HEK293 (cell line): ENCODE measurements at regions not wholly inside any gene's neighbourhood (a gene's known extent, or its start where the extent isn't known, plus 50 kb on each side); places are given as distances from the start of the nearest gene placed in this dataset.

Experiments used
- HOXC10 ChIP-seq: sonication (generic); formaldehyde crosslinking; IDR thresholded peaks from 2 replicates; pipeline ENCODE4 v1.8.1; 2023; ENCODE audit warnings: mild to moderate bottlenecking, missing genetic modification reagents
- KLF10 ChIP-seq: fragments of 450-650 bp; IDR thresholded peaks from 2 replicates; pipeline ENCODE4 v1.5.1; 2018; ENCODE audit warnings: missing biosample characterization, mild to moderate bottlenecking, missing genetic modification characterization
- KLF16 ChIP-seq: fragments of 450-650 bp; formaldehyde crosslinking; IDR thresholded peaks from 2 replicates; pipeline ENCODE4 v1.5.1; 2017; ENCODE audit warnings: missing biosample characterization, missing genetic modification characterization
- KLF9 ChIP-seq: fragments of 450-650 bp; formaldehyde crosslinking; IDR thresholded peaks from 2 replicates; pipeline ENCODE4 v1.5.1; 2016; ENCODE audit warnings: missing biosample characterization, missing genetic modification characterization, low read depth
- SCRT1 ChIP-seq: fragments of 450-650 bp; formaldehyde crosslinking; IDR thresholded peaks from 2 replicates; pipeline ENCODE4 v1.5.1; 2016; ENCODE audit warnings: missing biosample characterization, missing genetic modification characterization, borderline replicate concordance
- ZNF558 ChIP-seq: fragments of 450-650 bp; formaldehyde crosslinking; IDR thresholded peaks from 2 replicates; pipeline ENCODE4 v1.5.1; 2016; ENCODE audit warnings: missing biosample characterization, missing genetic modification characterization
- ZNF610 ChIP-seq: fragments of 450-650 bp; formaldehyde crosslinking; IDR thresholded peaks from 2 replicates; pipeline ENCODE4 v1.5.1; 2016; ENCODE audit warnings: missing biosample characterization, missing genetic modification characterization, borderline replicate concordance
- TF ChIP-seq, protein P1 (sequence below): fragments of 450-650 bp; formaldehyde crosslinking; IDR thresholded peaks from 2 replicates; pipeline ENCODE4 v1.5.1; 2016; ENCODE audit warnings: missing biosample characterization, missing genetic modification characterization
- TF ChIP-seq, protein P2 (sequence below): fragments of 450-650 bp; formaldehyde crosslinking; IDR thresholded peaks from 2 replicates; pipeline ENCODE4 v1.5.1; 2017; ENCODE audit warnings: missing biosample characterization, missing genetic modification characterization

DNA sequence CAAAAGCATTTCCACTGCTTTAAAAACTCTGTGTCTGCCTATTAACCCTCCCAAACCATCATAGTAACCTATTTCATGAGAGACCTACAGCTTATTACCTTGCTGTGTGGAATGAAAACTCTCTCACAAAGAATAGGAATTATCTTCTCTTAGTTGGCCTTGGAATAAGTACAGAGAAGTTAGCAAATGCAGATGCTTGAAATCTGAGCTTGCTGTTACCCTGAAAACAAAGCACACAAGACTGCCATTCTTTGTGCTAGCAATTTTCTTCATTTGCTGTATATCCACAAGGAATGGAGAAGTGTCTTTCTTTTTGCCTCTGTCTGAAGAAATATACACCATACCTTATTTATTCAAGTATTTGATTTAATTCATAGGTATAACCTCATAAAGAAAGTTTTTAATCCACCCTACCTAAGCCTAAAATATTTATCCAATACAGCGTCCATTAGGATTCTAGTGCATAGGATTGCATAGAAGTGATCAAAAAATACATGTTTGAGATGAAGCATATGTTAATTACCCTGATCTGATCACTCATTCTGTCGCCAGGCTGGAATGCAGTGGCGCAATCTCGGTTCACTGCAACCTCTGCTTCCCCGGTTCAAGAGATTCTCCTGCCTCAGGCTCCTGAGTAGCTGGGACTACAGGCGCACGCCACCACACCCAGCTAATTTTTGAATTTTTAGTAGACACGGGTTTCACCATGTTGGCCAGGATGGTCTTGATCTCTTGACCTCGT lies 451.1 kb downstream of the LTN1 start:
- TF ChIP-seq KLF9 (tag by site-specific recombination) = no peak
- TF ChIP-seq, protein P1, sequence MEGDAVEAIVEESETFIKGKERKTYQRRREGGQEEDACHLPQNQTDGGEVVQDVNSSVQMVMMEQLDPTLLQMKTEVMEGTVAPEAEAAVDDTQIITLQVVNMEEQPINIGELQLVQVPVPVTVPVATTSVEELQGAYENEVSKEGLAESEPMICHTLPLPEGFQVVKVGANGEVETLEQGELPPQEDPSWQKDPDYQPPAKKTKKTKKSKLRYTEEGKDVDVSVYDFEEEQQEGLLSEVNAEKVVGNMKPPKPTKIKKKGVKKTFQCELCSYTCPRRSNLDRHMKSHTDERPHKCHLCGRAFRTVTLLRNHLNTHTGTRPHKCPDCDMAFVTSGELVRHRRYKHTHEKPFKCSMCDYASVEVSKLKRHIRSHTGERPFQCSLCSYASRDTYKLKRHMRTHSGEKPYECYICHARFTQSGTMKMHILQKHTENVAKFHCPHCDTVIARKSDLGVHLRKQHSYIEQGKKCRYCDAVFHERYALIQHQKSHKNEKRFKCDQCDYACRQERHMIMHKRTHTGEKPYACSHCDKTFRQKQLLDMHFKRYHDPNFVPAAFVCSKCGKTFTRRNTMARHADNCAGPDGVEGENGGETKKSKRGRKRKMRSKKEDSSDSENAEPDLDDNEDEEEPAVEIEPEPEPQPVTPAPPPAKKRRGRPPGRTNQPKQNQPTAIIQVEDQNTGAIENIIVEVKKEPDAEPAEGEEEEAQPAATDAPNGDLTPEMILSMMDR (tag by site-specific recombination) = no peak
- no peak for TF ChIP-seq ZNF558 (tag by site-specific recombination)
- TF ChIP-seq HOXC10 (CRISPR knock-in tag) = no peak
- TF ChIP-seq KLF10 (tag by site-specific recombination) = no peak
- TF ChIP-seq KLF16 = no peak
- TF ChIP-seq, protein P2, sequence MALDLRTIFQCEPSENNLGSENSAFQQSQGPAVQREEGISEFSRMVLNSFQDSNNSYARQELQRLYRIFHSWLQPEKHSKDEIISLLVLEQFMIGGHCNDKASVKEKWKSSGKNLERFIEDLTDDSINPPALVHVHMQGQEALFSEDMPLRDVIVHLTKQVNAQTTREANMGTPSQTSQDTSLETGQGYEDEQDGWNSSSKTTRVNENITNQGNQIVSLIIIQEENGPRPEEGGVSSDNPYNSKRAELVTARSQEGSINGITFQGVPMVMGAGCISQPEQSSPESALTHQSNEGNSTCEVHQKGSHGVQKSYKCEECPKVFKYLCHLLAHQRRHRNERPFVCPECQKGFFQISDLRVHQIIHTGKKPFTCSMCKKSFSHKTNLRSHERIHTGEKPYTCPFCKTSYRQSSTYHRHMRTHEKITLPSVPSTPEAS (tag by site-specific recombination) = no peak
- no peak for TF ChIP-seq ZNF610 (tag by site-specific recombination)
- TF ChIP-seq SCRT1 (tag by site-specific recombination) = no peak
